ENCODE measurements at regions not wholly inside any gene's neighbourhood (a gene's known extent, or its start where the extent isn't known, plus 50 kb on each side); places are given as distances from the start of the nearest gene placed in this dataset.
"Not testable (repeated sequence)": the region's sequence is repeated elsewhere in the genome, so short reads cannot be mapped to it uniquely, and the experiment has no call there.

GRCh38 chr1:214143006-214143992 lies 137.7 kb upstream of the SMYD2 start:
- H3K36me3 ChIP-seq (ENCODE audit: control insufficient read depth in 2 of 2, insufficient read depth in 1 of 2, low read length in 2 of 2) = no peaks in the 10 kb centered on the region
- H3K9me3 ChIP-seq (ENCODE audit: control insufficient read depth, insufficient read depth, low read depth, low read length) = no peaks in the 10 kb centered on the region
- POLR2A ChIA-PET = no interaction called here
- CTCF ChIA-PET = interaction anchor here (0.7 kb wide), 1 partner anchor 900 kb away, joined by 4 read pairs; no protein-coding TSS in a partner anchor
- H3K27ac ChIP-seq (ENCODE audit: extremely low read depth, low read depth, low read length) = no peak overlapping the region
- TF ChIP-seq ZEB2 (tag by site-specific recombination; IDR thresholded peaks at IDR 0.05) (no peak), ZBTB11 (tag by site-specific recombination; conservative IDR thresholded peaks at IDR 0.05; ENCODE audit: low read depth) (no peak), PRDM2 (tag by site-specific recombination; IDR thresholded peaks at IDR 0.05; ENCODE audit: borderline replicate concordance) (no peak), YY1 (tag by site-specific recombination; IDR thresholded peaks at IDR 0.05) (no peak), ZNF654 (tag by site-specific recombination; IDR thresholded peaks at IDR 0.05; ENCODE audit: low read depth) (no peak), ZNF704 (tag by site-specific recombination; IDR thresholded peaks at IDR 0.05) (no peak), ZNF354C (tag by site-specific recombination; IDR thresholded peaks at IDR 0.05; ENCODE audit: borderline replicate concordance, low read depth) (no peak), ZNF791 (tag by site-specific recombination; IDR thresholded peaks at IDR 0.05) (no peak), ZNF302 (tag by site-specific recombination; IDR thresholded peaks at IDR 0.05; ENCODE audit: low read depth) (no peak), ZNF449 (tag by site-specific recombination; IDR thresholded peaks at IDR 0.05) (no peak), ZNF248 (tag by site-specific recombination; IDR thresholded peaks at IDR 0.05) (no peak), ZNF362 (tag by site-specific recombination; IDR thresholded peaks at IDR 0.05) (no peak), FEZF1 (tag by site-specific recombination; IDR thresholded peaks at IDR 0.05) (no peak)
- TF ChIP-seq, protein P1, sequence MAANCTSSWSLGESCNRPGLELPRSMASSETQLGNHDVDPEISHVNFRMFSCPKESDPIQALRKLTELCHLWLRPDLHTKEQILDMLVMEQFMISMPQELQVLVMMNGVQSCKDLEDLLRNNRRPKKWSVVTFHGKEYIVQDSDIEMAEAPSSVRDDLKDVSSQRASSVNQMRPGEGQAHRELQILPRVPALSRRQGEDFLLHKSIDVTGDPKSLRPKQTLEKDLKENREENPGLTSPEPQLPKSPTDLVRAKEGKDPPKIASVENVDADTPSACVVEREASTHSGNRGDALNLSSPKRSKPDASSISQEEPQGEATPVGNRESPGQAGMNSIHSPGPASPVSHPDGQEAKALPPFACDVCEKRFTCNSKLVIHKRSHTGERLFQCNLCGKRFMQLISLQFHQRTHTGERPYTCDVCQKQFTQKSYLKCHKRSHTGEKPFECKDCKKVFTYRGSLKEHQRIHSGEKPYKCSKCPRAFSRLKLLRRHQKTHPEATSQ (tag by site-specific recombination; IDR thresholded peaks at IDR 0.05) = no peak
- H3K4me1 ChIP-seq (ENCODE audit: control insufficient read depth, insufficient read depth, low read length) = no peaks in the 10 kb centered on the region
- no peak overlapping the region for H3K4me3 ChIP-seq (ENCODE audit: low read depth, low read length)

GRCh38 chr1:214144521-214144920 lies 136.4 kb upstream of the SMYD2 start:
- POLR2A ChIA-PET; CTCF ChIA-PET; H3K9me3 ChIP-seq (ENCODE audit: control insufficient read depth, insufficient read depth, low read depth, low read length); H3K4me3 ChIP-seq (ENCODE audit: low read depth, low read length); H3K4me1 ChIP-seq (ENCODE audit: control insufficient read depth, insufficient read depth, low read length); H3K27ac ChIP-seq (ENCODE audit: extremely low read depth, low read depth, low read length); H3K36me3 ChIP-seq (ENCODE audit: control insufficient read depth in 2 of 2, insufficient read depth in 1 of 2, low read length in 2 of 2): not testable (repeated sequence)

Measured in HEK293 (cell line).